OCI-LY7 (cell line): ENCODE measurements at regions not wholly inside any gene's neighbourhood (a gene's known extent, or its start where the extent isn't known, plus 50 kb on each side); places are given as distances from the start of the nearest gene placed in this dataset.
A peak's percentile ranks its signal among the peaks of the same experiment; 100 is the strongest.

Experiments used
- CTCF ChIP-seq: fragments of 200-600 bp; sonication (generic); conservative IDR thresholded peaks from 2 replicates; pipeline ENCODE4 v1.5.1; 2014; ENCODE audit warnings: mild to moderate bottlenecking, antibody characterized with exemption, low read length, moderate library complexity, mixed read lengths
- EZH2phosphoT487 ChIP-seq: fragments of 200-600 bp; sonication (generic); IDR thresholded peaks from 2 replicates; pipeline ENCODE4 v1.6.1; 2018; ENCODE audit warnings: low read depth, borderline replicate concordance, mild to moderate bottlenecking, mixed run types, antibody characterized with exemption, low read length, moderate library complexity, mixed read lengths

GRCh38 chrX:49761481-49761880 is 65.7 kb upstream of the PAGE1 start:
- TF ChIP-seq CTCF = peak; percentile 71
- TF ChIP-seq EZH2phosphoT487 = no peak
